Neural cell (in vitro differentiated cells): ENCODE measurements at regions not wholly inside any gene's neighbourhood (a gene's known extent, or its start where the extent isn't known, plus 50 kb on each side); places are given as distances from the start of the nearest gene placed in this dataset.

Experiments used
- CTCF ChIP-seq: fragments of 450-650 bp; IDR thresholded peaks from 2 replicates; pipeline ENCODE4 v1.5.1; 2014; ENCODE audit warnings: antibody characterized with exemption, mild to moderate bottlenecking, moderate library complexity; ENCODE audit not compliant: poor library complexity, severe bottlenecking
- EZH2 ChIP-seq: fragments of 200-600, 300-800 bp; shearing (Covaris generic), sonication (generic); IDR thresholded peaks from 2 replicates; pipeline ENCODE4 v1.6.1; 2014; ENCODE audit warnings: antibody characterized with exemption, low read length, borderline replicate concordance, mild to moderate bottlenecking; ENCODE audit not compliant: insufficient read depth, poor library complexity, severe bottlenecking
- REST ChIP-seq: IDR thresholded peaks from 2 replicates; pipeline ENCODE4 v1.6.1; 2012; ENCODE audit warnings: borderline replicate concordance

- TF ChIP-seq CTCF (no peak), REST (no peak), EZH2 (no peak)
Observed at GRCh38 chrX:6782831-6783230, 247.9 kb upstream of the VCX3A start.
